ENCODE measurements at regions not wholly inside any gene's neighbourhood (a gene's known extent, or its start where the extent isn't known, plus 50 kb on each side); places are given as distances from the start of the nearest gene placed in this dataset.

DNA sequence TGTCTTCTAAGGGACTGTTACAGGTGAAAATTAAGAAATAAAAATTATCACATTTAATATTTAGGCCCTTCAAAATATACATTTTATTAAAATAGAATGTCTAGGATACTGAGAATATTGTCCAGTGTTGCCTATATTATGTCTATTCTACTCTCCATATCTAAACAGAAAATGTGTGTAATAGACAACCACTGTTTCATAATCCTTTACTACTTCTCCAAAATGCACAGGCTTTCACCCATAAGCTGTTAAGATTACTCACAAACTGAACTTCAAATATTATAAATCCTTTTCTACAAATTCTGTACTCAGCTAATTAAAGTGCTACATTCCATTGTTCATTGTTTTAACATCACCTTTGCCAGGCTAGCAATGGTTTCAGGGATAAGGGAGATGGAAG is 56.7 kb upstream of the TFEC start:
- Histone ChIP-seq H3F3A (replicated peaks; ENCODE audit: insufficient read depth) (no peaks in the 10 kb centered on the region), H3K36me3 (replicated peaks in 1 of 2; ENCODE audit: control insufficient read depth in 1 of 2, insufficient read depth in 2 of 2, low read length in 1 of 2) (no peaks in the 10 kb centered on the region), H2AFZ (ENCODE audit: low read depth) (no peak overlapping the region), H3K4me3 (ENCODE audit: low read depth in 2 of 2, low read length in 1 of 2) (no peak overlapping the region), H3K9ac (no peak overlapping the region), H4K20me1 (ENCODE audit: insufficient read depth) (no peaks in the 10 kb centered on the region), H3K4me2 (no peak overlapping the region), H3K9me2 (0 out of 2 replicates have a peak, but pooled peaks cover 3% of the 10 kb centered on the region), H3K27me3 (ENCODE audit: insufficient read depth) (no peaks in the 10 kb centered on the region; the same call in 1 of the 2 replicates), H3K4me1 (ENCODE audit: control insufficient read depth in 1 of 2, insufficient read depth in 2 of 2, low read depth in 1 of 2, low read length in 1 of 2) (no peaks in the 10 kb centered on the region), H3K27ac (ENCODE audit: low read depth in 2 of 2, low read length in 1 of 2) (no peak overlapping the region), H3K79me2 (ENCODE audit: insufficient read depth) (no peaks in the 10 kb centered on the region), H3K9me3 (no peaks in the 10 kb centered on the region)
- DNase-seq = no peak
- POLR2A ChIA-PET = no interaction called here
- TF ChIP-seq RXRA (IDR thresholded peaks at IDR 0.05; ENCODE audit: borderline replicate concordance, low read depth) (no peak), TCF12 (IDR thresholded peaks at IDR 0.05) (no peak), SMC3 (IDR thresholded peaks at IDR 0.05; ENCODE audit: low read depth, low read length) (no peak), RFX5 (IDR thresholded peaks at IDR 0.05; ENCODE audit: low read length) (no peak), USF2 (IDR thresholded peaks at IDR 0.05; ENCODE audit: borderline replicate concordance, low read depth, low read length) (no peak)
- CTCF ChIA-PET = interaction anchor here (0.7 to 1.2 kb wide), 3 partner anchors 93 to 504 kb away, joined by 3 read pairs; no protein-coding TSS in a partner anchor

DNA sequence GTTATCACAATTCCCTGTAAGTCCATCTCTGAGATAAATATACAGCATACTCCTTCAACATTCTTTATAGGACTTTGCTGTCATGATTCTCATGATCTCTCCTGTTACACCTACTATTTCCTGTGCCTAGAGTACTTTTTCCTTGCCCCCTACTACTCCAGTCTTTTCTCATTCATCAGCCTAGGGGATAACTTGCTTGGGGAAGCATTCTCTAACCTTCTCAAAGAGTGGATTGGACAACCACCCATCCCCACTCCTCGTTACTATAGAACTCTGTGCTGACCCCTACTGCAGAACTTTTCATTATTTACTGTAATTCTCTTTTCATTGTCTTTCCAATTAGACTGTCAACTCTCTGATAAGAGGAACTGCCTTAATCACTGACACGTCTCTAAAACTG is 57.4 kb upstream of the TFEC start:
- H3K4me3 ChIP-seq (ENCODE audit: low read depth in 2 of 2, low read length in 1 of 2) = no peak overlapping the region
- DNase-seq = no peak
- H3K4me2 ChIP-seq = no peak overlapping the region
- WGBS (ENCODE audit: low lambda C conversion rate) = 6% methylated on average over 2 of the region's 2 CpGs
- no peaks in the 10 kb centered on the region for H3K79me2 ChIP-seq (ENCODE audit: insufficient read depth)
- no peaks in the 10 kb centered on the region for H3K4me1 ChIP-seq (ENCODE audit: control insufficient read depth in 1 of 2, insufficient read depth in 2 of 2, low read depth in 1 of 2, low read length in 1 of 2)
- H3F3A ChIP-seq (replicated peaks; ENCODE audit: insufficient read depth) = no peaks in the 10 kb centered on the region
- no peak overlapping the region for H3K27ac ChIP-seq (ENCODE audit: low read depth in 2 of 2, low read length in 1 of 2)
- H3K9ac ChIP-seq = no peak overlapping the region
- no peaks in the 10 kb centered on the region; the same call in 1 of the 2 replicates for H3K27me3 ChIP-seq (ENCODE audit: insufficient read depth)
- no peaks in the 10 kb centered on the region for H3K36me3 ChIP-seq (replicated peaks in 1 of 2; ENCODE audit: control insufficient read depth in 1 of 2, insufficient read depth in 2 of 2, low read length in 1 of 2)
- POLR2A ChIA-PET = no interaction called here
- H2AFZ ChIP-seq (ENCODE audit: low read depth) = no peak overlapping the region
- TF ChIP-seq NRF1 (IDR thresholded peaks at IDR 0.05; ENCODE audit: low read depth, low read length) = no peak
- H4K20me1 ChIP-seq (ENCODE audit: insufficient read depth) = no peaks in the 10 kb centered on the region
- no peaks in the 10 kb centered on the region for H3K9me3 ChIP-seq
- CTCF ChIA-PET = interaction anchor here (0.7 to 1.2 kb wide), 3 partner anchors 92 to 503 kb away, joined by 3 read pairs; no protein-coding TSS in a partner anchor
- 0 out of 2 replicates have a peak, but pooled peaks cover 3% of the 10 kb centered on the region for H3K9me2 ChIP-seq

GRCh38 chr7:116089293-116089692 is 58.7 kb upstream of the TFEC start:
- H3F3A ChIP-seq (replicated peaks; ENCODE audit: insufficient read depth) = no peaks in the 10 kb centered on the region
- 0 out of 2 replicates have a peak, but pooled peaks cover 3% of the 10 kb centered on the region for H3K9me2 ChIP-seq
- no peak overlapping the region for H3K4me2 ChIP-seq
- H3K4me1 ChIP-seq (ENCODE audit: control insufficient read depth in 1 of 2, insufficient read depth in 2 of 2, low read depth in 1 of 2, low read length in 1 of 2) = no peaks in the 10 kb centered on the region
- H2AFZ ChIP-seq (ENCODE audit: low read depth) = no peak overlapping the region
- 14% methylated on average over 1 of the region's 1 CpG for WGBS (ENCODE audit: low lambda C conversion rate)
- H3K36me3 ChIP-seq (replicated peaks in 1 of 2; ENCODE audit: control insufficient read depth in 1 of 2, insufficient read depth in 2 of 2, low read length in 1 of 2) = no peaks in the 10 kb centered on the region
- H3K9ac ChIP-seq = no peak overlapping the region
- no peaks in the 10 kb centered on the region for H3K79me2 ChIP-seq (ENCODE audit: insufficient read depth)
- TF ChIP-seq CHD2 (IDR thresholded peaks at IDR 0.05; ENCODE audit: low read length, partially characterized antibody) = no peak
- no peak for TF ChIP-seq REST (IDR thresholded peaks at IDR 0.05; ENCODE audit: low read depth, low read length)
- no peak for TF ChIP-seq MEF2A (IDR thresholded peaks at IDR 0.05; ENCODE audit: borderline replicate concordance, low read depth)
- no peak for TF ChIP-seq EZH2phosphoT487 (IDR thresholded peaks at IDR 0.05; ENCODE audit: borderline replicate concordance, low read depth)
- TF ChIP-seq GATA2 (CRISPR knock-in tag; IDR thresholded peaks at IDR 0.05) = no peak
- no peak for TF ChIP-seq ELF1 (IDR thresholded peaks at IDR 0.05)
- POLR2A ChIA-PET = no interaction called here
- peaks cover 6% of the 10 kb centered on the region; the same call in 1 of the 2 replicates for H3K27me3 ChIP-seq (ENCODE audit: insufficient read depth)
- DNase-seq = no peak
- CTCF ChIA-PET = interaction anchor here (0.8 to 1.3 kb wide), 2 partner anchors 46 kb away, joined by 3 read pairs; no protein-coding TSS in a partner anchor
- no peak overlapping the region for H3K27ac ChIP-seq (ENCODE audit: low read depth in 2 of 2, low read length in 1 of 2)
- H3K4me3 ChIP-seq (ENCODE audit: low read depth in 2 of 2, low read length in 1 of 2) = no peak overlapping the region
- H3K9me3 ChIP-seq = no peaks in the 10 kb centered on the region
- no peaks in the 10 kb centered on the region for H4K20me1 ChIP-seq (ENCODE audit: insufficient read depth)
